Fibroblast of skin of abdomen (primary cell): ENCODE measurements at regions not wholly inside any gene's neighbourhood (a gene's known extent, or its start where the extent isn't known, plus 50 kb on each side); places are given as distances from the start of the nearest gene placed in this dataset.
"Not testable (repeated sequence)": the region's sequence is repeated elsewhere in the genome, so short reads cannot be mapped to it uniquely, and the experiment has no call there.

Source experiments
- DNase-seq: peaks from one replicate; pipeline ENCODE4 v3.0.0-alpha.2; 2013

DNA sequence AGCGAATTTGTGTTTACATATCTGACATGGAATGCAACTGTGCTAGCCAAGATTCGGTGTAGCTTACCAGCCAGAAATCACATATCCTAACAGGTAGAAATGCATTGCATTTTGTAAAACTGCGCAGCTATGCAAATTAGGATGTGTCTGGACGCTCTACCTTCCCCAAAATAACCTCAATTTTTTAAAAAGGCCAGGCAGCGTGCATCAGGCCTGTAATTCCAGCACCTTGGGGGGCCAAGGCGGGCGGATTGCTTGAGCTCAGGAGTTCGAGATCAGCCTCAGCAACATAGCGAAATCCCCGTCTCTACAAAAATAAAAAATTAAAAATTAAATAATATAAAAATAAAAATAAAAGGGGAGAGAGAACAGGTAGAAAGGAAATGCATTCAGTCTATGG, 305.0 kb downstream of the TYW1 start:
- DNase-seq = no peak

DNA sequence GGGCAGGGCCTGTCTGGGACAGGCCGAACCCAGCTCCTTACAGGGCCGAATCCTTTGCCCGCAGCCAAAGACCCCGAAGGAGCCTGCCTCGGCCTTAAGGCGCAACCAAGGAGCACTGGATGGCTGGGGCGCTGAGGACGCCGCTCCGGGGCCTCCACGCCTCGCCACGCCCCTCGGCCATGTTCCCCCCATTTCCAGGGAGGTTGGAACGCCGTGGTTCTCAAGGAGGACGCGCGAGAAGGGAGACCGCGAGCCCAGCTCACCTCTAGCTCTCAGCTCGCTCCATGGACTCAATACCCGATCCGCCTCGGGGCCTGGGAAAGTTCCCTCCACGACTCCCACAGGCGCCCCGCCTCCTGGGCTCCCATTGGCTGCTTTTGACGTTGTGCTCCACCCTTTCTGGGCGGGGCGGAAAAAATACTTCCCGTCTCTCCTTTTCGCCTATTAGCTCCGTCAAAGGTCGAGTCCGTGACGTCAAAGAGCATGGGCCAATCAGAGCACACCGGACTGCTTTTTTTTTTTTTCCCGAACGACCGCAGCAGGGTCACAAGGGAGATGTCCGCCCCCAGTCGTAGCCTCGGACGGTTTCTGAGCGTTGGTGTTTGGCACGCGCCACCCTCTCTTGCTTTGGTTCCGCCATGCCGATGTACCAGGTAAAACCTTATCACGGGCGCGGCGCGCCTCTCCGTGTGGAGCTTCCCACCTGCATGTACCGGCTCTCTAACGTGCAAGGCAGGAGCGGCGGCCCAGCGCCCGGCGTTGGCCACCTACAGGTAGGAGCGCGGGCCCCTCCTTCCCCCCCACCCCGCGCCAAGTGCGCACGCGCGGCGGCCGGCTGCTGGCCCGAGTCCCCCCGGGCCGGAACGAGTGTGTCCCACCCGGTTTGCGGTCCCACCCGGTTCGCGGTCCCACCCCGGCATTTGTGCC, 305.7 kb downstream of the TYW1 start:
- peak; percentile 100 for DNase-seq

DNA sequence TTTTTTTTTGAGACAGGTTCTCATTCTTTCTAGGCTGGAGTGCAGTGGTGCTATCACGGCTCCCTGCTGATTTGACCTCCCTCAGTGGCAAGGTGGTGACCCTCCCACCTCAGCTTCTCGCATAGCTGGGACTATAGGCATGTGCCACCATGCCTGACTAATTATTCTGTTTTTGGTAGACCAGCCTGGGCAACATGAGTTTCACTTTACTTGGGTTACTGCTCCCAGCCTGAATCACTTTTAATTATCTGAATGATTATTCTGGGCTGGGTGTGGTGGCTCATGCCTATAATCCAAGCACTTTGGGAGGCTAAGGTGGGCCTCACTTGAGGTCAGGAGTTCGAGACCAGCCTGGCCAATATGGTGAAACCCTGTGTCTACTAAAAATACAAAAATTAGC, 308.2 kb downstream of the TYW1 start:
- not testable (repeated sequence) for DNase-seq

DNA sequence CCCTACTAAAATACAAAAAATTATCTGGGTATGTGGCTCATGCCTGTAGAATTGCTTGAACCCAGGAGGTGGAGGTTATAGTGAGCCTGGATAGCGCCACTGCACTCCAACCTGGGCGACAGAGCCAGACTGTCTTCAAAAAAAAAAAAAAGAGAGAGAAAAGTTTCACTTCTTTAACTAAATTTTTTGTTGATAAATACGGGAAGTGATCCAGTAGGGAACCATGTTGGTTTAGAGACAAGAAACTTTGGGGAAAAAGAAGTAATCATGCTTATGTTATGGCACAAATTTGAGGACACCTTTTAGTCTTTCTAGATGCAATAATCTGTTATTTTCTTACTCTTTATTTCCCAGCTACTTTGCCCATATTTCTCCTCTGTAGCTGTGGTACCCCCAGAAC, 309.7 kb downstream of the TYW1 start:
- no peak for DNase-seq

DNA sequence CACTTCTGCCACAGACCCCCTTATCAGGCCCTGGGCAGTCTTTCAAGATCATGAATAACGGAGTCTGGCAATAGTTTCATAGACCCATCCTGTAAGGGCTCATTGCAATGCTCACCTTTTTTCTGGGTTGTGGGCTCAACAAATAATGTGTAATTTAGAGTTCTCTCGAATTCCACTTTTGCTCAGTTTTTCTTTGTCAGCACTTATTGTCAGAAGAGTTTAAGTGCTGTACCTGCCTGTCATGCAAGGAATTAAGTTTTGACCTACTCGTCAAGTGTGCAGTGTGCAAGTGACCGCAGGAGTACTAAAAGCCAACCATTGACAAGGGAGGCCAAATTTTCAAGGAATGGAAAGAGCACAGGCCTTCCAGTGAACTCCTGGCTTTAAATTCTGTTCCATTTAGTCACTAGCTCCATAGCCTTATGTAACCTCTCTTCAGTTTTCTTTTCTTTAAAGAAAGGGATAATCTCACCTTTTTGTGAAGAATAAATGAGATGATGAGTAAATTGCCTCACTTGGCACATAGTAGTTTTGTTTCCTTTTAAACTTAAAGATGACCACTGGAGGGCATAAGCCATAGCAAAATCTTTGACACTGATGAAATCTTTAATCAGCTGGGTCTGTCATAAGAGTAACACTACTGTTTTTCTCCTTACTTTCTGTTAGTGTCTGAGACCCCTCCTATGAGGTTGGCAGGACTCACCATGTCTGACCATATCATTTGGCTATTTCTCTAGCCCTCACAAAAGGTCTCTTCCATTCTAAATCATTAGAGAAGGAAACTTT, 313.3 kb downstream of the TYW1 start:
- DNase-seq = no peak

DNA sequence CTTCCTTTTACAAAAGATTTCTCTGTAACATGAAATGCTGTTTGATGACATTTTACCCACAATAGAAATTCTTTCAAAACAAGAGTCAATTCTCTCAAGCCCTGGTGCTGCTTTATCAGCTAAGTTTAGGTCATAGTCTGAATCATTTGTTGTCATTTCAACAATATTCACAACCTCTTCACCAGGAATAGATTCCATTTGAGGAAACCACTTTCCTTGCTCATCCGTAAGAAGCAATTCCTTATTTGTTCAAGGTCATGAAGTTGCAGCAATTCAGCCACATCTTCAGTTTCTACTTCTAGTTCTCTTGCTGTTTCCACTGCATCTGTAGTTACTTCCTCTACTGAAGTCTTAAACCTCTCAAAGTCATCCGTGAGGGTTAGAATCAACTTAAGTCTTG, 315.3 kb downstream of the TYW1 start:
- DNase-seq = peak; percentile 6

DNA sequence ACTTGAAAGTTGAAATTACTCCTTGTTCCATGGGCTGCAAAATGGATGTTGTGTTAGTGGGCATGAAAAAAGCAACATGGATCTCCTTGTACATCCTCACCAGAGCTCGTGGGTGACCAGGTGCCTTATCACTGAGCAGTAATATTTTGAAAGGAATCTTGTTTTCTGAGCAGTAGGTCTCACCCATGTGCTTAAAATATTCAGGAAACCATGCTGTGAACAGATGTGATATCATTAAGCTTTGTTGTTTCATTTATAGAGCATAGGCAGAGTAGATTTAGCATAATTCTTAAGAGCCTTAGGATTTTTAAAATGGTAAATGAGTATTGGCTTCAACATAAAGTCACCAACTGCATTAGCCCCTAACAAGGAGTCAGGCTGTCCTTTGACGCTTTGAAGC, 316.6 kb downstream of the TYW1 start:
- no peak for DNase-seq

DNA sequence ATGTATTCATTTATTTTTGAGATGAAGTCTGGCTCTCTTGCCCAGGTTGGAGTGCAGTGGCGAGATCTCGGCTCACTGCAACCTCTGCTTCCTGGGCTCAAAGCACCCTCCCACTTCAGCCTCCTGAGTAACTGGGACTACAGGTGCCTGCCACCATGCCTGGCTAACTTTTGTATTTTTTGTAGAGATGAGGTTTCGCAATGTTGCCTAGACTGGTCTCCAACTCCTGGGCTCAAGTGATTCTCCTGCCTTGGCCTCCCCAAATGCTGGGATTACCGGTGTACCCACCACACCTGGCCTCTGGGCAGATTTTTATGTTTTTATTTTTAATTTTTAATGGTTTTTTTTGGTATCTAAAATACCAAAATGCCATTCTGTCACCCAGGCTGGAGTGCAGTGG, 320.3 kb downstream of the TYW1 start:
- not testable (repeated sequence) for DNase-seq

DNA sequence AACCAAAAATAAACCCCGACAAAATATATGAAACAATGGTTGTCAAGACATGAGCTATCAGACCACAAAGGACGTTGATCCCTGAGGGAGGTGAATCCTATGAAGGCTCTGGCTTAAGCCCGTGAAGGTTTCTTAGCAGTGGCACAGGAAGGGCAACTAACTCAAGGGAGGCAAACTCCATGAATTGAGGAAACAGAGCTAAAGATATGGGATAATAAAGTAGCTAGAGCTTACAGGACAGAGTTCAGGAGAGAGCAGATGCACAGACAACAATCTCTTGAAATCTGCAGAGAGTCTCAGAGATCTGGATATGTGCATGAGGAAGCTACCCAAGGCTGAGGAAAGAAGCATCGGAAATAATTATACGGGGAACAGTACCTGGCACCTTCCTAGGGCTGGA, 331.6 kb downstream of the TYW1 start:
- not testable (repeated sequence) for DNase-seq

DNA sequence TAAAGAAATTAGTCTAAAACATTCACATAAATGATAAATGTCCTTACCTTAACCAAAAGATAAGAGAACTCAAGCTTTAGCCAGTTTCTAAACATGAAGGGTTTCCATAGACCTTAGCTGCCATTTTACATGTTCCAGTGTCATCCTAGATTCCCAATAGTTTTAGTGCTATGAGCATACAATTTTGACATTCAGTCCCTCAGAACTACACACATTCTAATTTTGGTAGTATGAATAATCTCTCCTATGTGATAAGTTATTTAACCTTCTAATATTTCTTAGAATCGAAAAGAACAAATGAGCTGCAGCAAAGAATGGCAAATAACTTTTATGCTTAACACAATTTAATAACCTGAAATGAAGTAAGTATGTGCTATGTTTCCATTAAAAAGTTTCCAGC, 338.5 kb downstream of the TYW1 start:
- DNase-seq = not testable (repeated sequence)

DNA sequence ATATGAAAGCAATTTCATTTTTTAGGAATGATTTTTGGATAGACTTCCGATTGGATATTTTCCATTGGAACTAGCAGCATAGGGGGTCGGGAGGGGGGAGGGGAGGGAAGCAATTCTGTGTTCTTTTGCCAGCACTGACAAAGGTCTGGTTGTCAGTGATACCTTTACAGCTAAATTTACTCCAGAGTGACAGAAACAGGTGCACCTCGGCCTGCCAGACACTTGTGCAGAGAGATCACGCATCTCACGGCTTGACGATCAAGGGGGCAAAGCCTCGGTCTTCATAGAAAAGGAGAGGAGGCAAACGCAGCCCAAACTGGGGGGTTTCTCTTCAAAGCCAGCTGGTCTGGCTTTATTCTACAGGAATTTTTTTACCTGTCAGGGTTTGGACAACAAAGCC, 339.0 kb downstream of the TYW1 start:
- DNase-seq = not testable (repeated sequence)

DNA sequence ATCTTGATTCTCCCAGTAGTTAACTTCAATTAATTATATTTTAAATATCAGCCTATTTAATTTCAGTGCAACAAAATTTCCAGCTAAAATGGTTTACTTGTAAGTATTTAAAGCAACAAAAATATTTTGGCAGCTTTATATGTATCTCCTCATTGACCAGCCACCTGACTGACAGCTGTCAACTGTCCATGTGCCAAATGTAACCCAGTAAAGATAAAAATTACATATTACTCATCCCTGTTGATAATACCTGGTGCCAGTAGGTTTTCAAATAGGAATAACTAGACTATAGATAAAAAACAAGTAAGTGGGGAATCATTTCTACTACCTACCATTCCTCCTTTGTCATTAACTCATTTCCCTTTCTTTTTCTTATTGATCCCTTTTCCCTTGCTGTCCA, 341.9 kb downstream of the TYW1 start:
- not testable (repeated sequence) for DNase-seq

DNA sequence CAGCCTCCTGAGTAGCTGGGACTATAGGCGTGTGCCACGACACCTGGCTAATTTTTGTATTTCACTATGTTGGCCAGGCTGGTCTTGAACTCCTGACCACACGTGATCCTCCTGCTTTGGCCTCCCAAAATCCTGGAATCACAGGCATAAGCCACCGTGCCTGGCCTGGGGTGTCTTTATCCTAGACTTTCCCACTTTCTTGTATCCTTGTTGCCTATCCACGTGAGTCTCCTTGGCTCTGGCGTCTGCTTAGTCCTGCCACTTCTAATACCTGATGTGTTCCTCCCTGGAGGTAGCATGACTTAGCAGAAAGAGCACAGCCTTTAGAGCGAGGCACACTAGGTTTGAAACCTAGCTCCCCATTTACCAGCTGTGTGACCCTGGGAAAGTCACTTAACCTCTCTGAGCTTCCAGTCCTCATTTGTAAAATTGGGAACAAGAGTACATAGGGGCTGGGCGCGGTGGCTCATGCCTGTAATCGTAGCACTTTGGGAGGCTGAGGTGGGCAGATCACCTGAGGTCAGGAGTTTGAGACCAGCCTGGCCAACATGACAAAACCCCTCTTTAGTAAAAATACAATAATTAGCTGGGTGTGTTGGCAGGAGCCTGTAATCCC, 344.6 kb downstream of the TYW1 start:
- DNase-seq = no peak

DNA sequence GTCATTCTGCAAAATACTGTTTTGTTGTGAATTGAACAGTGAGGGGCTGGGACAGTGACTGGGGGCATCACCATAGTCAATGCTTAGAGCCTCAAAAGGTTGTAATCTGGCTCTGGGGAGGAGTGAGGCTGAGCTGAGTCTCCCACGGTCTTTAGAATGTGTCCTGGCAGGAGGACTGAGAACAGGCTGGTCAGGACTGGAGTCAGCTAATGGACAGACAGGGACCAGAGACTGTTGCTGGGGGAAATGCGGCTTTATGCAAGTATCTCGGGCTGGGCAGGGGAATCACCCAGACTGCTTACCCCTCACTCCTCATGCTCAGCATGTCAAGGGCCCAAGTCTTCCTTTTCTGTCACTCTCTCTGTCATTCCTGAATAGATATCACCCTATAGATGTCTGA, 346.5 kb downstream of the TYW1 start:
- no peak for DNase-seq

DNA sequence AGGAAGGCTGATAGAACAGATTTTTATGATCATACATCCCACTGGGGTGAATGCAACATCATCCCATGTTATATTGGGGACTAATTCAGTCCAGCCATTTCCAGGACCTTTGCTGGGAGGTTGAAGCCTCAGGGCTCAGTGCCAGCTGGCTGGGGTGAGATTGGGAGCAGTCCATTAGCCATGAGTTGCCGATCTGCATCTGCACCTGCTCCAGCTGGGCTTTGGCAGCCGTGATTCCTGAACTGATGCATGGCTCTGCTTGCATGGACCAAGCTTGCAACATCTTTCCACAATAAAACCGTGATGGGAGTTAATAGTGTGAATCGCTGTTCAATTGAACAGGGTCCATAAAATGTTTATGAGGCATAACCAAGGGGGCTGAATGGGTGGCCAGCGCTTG, 346.9 kb downstream of the TYW1 start:
- DNase-seq = no peak

DNA sequence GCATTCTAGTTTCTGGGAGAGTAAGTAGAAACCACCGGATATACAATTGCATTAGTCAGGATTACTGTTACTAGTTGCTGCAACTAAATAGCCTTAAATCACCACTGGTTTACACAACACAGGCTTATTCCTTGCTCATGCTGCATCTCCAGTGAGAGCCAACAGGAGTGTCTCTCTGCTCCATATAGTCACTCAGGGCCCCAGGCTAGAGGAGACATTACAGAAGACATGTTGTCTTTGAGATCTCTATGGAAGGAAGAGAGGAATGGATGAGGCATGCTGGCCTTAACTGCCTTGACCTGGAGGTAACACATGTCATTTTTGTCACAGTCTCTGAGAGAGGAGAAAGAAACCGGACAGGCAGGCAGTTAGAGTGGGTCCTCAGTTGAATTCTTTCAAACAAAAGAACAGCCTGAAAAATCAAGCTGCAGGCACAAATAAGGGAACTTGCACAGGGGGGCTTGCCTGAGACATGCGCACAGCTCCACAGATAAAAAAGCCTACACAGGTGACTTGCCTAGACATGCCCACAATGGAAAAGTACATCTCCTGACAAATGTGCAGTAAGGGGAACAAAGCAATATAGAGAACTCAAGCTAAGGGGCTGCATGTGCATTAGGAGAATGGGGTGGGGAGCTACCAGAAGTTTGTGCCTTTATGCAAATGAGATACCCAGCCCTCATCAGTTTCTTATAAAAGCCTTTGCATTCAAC, 348.0 kb downstream of the TYW1 start:
- DNase-seq = no peak

DNA sequence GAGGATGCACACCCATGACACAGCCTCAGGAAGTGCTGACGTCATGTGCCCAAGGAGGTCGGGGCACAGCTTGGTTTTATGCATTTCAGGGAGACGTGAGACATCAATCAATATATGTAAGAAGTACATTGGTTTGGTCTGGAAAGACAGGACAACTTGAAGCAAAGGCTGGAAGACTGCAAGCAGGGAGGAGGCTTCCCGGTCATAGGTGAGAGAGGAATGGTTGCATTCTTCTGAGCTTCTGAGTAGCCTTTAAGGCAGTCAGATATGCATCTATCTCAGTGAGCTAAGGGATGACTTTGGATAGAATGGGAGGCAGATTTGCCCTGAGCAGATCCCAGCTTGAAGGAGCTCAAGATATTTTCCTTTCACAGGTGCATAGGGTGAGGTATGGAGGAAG, 349.5 kb downstream of the TYW1 start:
- no peak for DNase-seq

DNA sequence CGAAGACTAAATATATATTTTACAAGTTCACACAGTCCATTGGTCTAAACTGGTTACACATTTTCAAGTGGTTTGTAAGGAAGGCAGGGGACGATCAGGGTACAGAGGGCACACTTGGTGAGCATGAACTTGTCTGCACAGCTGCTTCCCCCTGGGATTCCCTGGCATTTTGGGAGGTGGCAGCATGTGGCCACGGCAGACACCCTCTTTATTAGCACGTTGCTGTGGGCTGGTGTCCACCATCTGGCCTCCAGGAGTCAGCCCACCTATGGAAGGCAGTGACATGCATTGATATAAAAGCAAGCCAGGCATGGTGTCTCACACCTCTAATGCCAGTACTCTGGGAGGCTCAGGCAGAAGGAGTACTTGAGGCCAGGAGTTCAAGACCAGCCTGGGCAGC, 350.2 kb downstream of the TYW1 start:
- no peak for DNase-seq

DNA sequence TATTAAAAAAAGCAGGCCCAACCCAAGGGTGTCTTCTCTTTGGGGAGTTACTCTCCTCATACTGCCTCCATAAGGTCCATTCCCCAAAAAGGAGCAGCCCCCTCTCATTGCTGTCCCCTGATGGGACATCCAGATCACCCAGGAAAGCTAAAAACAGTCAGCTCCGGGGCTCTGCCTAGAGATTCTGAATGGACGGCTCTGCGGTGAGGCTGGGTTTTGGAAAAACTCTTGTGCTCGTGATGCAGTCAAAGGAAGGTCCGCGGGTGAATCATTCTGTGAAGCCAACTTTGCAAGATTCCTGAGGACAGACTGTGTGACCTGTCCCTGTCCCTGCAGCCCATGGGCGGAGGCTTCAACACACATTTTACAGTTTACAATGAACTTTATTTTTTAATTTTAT, 351.5 kb downstream of the TYW1 start:
- no peak for DNase-seq

DNA sequence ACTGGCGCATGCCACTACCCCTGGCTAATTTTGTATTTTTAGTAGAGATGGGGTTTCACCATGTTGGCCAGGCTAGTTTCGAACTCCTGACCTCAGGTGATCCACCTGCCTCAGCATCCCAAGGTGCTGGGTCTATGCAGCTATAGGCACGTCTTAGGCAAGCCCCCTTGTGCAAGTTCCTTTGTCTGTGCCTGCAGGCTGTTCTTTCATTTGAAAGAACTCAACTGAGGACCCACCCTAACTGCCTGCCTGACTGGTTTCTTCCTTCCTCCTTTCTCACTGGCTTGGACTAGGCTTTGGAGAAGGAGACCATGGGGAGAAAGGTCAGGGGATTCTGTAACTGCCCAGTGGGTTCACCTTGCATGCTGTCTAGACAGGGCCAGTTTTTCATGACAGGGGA, 361.0 kb downstream of the TYW1 start:
- DNase-seq = not testable (repeated sequence)

DNA sequence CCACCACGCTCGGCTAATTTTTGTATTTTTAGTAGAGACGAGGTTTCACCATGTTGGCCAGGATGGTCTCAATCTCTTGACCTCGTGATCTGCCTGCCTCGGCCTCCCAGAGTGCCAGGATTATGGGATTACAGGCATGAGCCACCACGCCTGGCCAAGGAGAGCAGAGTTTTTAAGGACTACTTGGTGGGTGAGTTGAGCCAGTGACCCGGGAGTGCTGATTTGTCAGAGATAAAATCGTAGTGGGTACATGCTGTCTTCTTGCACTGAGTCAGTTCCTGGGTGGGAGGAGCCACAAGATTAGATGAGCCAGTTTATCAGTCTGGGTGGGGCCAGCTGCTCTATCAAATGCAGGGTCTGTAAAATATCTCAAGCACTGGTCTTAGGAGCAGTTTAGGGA, 361.7 kb downstream of the TYW1 start:
- not testable (repeated sequence) for DNase-seq

DNA sequence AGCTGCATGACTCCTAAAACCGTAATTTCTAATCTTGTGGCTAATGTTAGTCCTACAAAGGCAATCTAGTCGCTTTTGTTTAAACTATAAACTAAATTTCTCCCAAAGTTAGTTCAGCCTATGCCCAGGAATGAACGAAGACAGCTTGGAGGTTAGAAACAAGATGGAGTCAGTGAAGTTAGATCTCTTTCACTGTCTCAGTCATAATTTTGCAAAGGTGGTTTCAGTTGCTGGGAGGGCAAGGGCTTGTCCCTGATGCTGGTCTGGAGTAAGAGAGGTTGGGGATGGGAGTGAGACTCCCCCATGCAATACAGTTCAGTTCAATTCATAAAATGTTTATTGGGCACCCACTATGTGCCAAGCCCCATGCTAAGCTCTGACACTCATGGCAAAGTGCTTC, 362.1 kb downstream of the TYW1 start:
- DNase-seq = not testable (repeated sequence)

DNA sequence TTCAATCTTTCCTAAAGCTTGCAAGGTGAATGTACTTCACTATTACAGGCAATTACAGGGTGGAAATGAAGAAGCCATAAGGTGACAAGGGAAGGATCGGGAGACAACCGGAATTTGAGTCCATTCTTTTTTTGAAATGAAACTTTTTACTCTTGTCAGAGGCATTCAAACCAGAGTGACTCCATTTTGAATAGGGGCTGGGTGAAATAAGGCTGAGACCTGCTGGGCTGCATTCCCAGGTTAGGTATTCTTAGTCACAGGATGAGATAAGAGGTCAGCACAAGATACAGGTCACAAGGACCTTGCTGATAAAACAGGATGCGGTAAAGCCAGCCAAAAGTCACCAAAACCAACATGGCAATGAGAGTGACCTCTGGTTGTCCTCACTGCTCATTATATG, 363.3 kb downstream of the TYW1 start:
- DNase-seq = no peak
